Posterior cingulate gyrus (tissue), 11 donors: ENCODE measurements at regions not wholly inside any gene's neighbourhood (a gene's known extent, or its start where the extent isn't known, plus 50 kb on each side); places are given as distances from the start of the nearest gene placed in this dataset.
"Not testable (repeated sequence)": the region's sequence is repeated elsewhere in the genome, so short reads cannot be mapped to it uniquely, and the experiment has no call there.

Experiments
- DNase-seq, 10 donors: peaks; one replicate each; pipeline versions ENCODE4 v3.0.0 to v3.0.0-alpha.2; 2020 to 2021; ENCODE audit warnings: mixed read lengths in 3 of 10
- intact Hi-C: fragments of 100-400 bp; cut with DNase I; formaldehyde crosslinking; loops from one replicate; pipeline ENCODE4 v1.15.1; 2023

GRCh38 chr4:159410076-159410777, 307.3 kb downstream of the RAPGEF2 start:
- DNase-seq, result no peak
- intact Hi-C loops, result no loop called here

GRCh38 chr4:159410891-159411290, 308.0 kb downstream of the RAPGEF2 start:
- intact Hi-C loops, result no loop called here

GRCh38 chr4:159413306-159413943, 310.5 kb downstream of the RAPGEF2 start:
- intact Hi-C loops, result no loop called here
- DNase-seq, result no peak

More at GRCh38 chr4:159410891-159411290, 308.0 kb downstream of the RAPGEF2 start:
- DNase-seq, result no peak

- DNase-seq, result no peak
- intact Hi-C loops, result no loop called here
Observed at GRCh38 chr4:159414305-159414704, 311.4 kb downstream of the RAPGEF2 start.

- DNase-seq, result no peak
- intact Hi-C loops, result no loop called here
Observed at GRCh38 chr4:159416073-159416472, 313.2 kb downstream of the RAPGEF2 start.

GRCh38 chr4:159416996-159417395, 314.1 kb downstream of the RAPGEF2 start:
- intact Hi-C loops, result no loop called here

GRCh38 chr4:159420162-159421057, 317.5 kb downstream of the RAPGEF2 start:
- intact Hi-C loops, result no loop called here
- DNase-seq, result no peak

More at GRCh38 chr4:159416996-159417395, 314.1 kb downstream of the RAPGEF2 start:
- DNase-seq, result no peak

- intact Hi-C loops, result not testable (repeated sequence)
Observed at GRCh38 chr4:159421058-159421419, 318.2 kb downstream of the RAPGEF2 start.

GRCh38 chr4:159422019-159422418, 319.1 kb downstream of the RAPGEF2 start:
- intact Hi-C loops, result no loop called here
- no peak for DNase-seq

More at GRCh38 chr4:159421058-159421419, 318.2 kb downstream of the RAPGEF2 start:
- DNase-seq, result not testable (repeated sequence)

GRCh38 chr4:159422626-159423025, 319.7 kb downstream of the RAPGEF2 start:
- no peak for DNase-seq
- intact Hi-C loops, result no loop called here

GRCh38 chr4:159425737-159426305, 322.9 kb downstream of the RAPGEF2 start:
- no peak for DNase-seq
- intact Hi-C loops, result no loop called here

GRCh38 chr4:159428293-159428692, 325.4 kb downstream of the RAPGEF2 start:
- DNase-seq, result no peak
- intact Hi-C loops, result no loop called here

GRCh38 chr4:159428975-159429692, 326.3 kb downstream of the RAPGEF2 start:
- no peak for DNase-seq
- intact Hi-C loops, result no loop called here

GRCh38 chr4:159429693-159430035, 326.8 kb downstream of the RAPGEF2 start:
- intact Hi-C loops, result no loop called here
- no peak for DNase-seq

GRCh38 chr4:159430896-159431295, 328.0 kb downstream of the RAPGEF2 start:
- no peak for DNase-seq
- intact Hi-C loops, result no loop called here

- no peak for DNase-seq
- intact Hi-C loops, result no loop called here
Observed at GRCh38 chr4:159432436-159432835, 329.6 kb downstream of the RAPGEF2 start.

- intact Hi-C loops, result no loop called here
- no peak for DNase-seq
Observed at GRCh38 chr4:159433337-159433736, 330.5 kb downstream of the RAPGEF2 start.

- no peak for DNase-seq
- intact Hi-C loops, result no loop called here
Observed at GRCh38 chr4:159434114-159434870, 331.4 kb downstream of the RAPGEF2 start.

GRCh38 chr4:159434871-159435241, 332.0 kb downstream of the RAPGEF2 start:
- DNase-seq, result no peak
- intact Hi-C loops, result no loop called here
